ENCODE measurements at regions not wholly inside any gene's neighbourhood (a gene's known extent, or its start where the extent isn't known, plus 50 kb on each side); places are given as distances from the start of the nearest gene placed in this dataset.

- DNase-seq (ENCODE audit: extremely low read depth, low read depth) = no peak
- TF ChIP-seq CTCF (IDR thresholded peaks at IDR 0.05; ENCODE audit: low read depth, low read length) = no peak
Measured at GRCh38 chr9:121582641-121583040, 68.8 kb upstream of the DAB2IP start.

GRCh38 chr9:121584421-121584820 is 67.0 kb upstream of the DAB2IP start:
- no peak for TF ChIP-seq CTCF (IDR thresholded peaks at IDR 0.05; ENCODE audit: low read depth, low read length)
- no peak for DNase-seq (ENCODE audit: extremely low read depth, low read depth)

- DNase-seq (ENCODE audit: extremely low read depth, low read depth) = no peak
- no peak for TF ChIP-seq CTCF (IDR thresholded peaks at IDR 0.05; ENCODE audit: low read depth, low read length)
Measured at GRCh38 chr9:121587863-121588262, 63.6 kb upstream of the DAB2IP start.

GRCh38 chr9:121589986-121590385 is 61.4 kb upstream of the DAB2IP start:
- no peak for TF ChIP-seq CTCF (IDR thresholded peaks at IDR 0.05; ENCODE audit: low read depth, low read length)
- DNase-seq (ENCODE audit: extremely low read depth, low read depth) = no peak

- no peak for DNase-seq (ENCODE audit: extremely low read depth, low read depth)
- TF ChIP-seq CTCF (IDR thresholded peaks at IDR 0.05; ENCODE audit: low read depth, low read length) = no peak
Measured at GRCh38 chr9:121592265-121592664, 59.2 kb upstream of the DAB2IP start.

- DNase-seq (ENCODE audit: extremely low read depth, low read depth) = no peak
- no peak for TF ChIP-seq CTCF (IDR thresholded peaks at IDR 0.05; ENCODE audit: low read depth, low read length)
Measured at GRCh38 chr9:121593066-121593465, 58.4 kb upstream of the DAB2IP start.

GRCh38 chr9:121596515-121596914 is 54.9 kb upstream of the DAB2IP start:
- no peak for DNase-seq (ENCODE audit: extremely low read depth, low read depth)

More at GRCh38 chr9:121596515-121596914, 54.9 kb upstream of the DAB2IP start:
- no peak for TF ChIP-seq CTCF (IDR thresholded peaks at IDR 0.05; ENCODE audit: low read depth, low read length)
